ENCODE measurements at regions not wholly inside any gene's neighbourhood (a gene's known extent, or its start where the extent isn't known, plus 50 kb on each side); places are given as distances from the start of the nearest gene placed in this dataset.

GRCh38 chr17:52737071-52737470 is 578.6 kb upstream of the CA10 start:
- TF ChIP-seq CTCF (IDR thresholded peaks at IDR 0.05): no peak
- ATAC-seq (no peak), DNase-seq (no peak)
- Histone ChIP-seq H3K9me3 (no peaks in the 10 kb centered on the region), H3K4me3 (no peak overlapping the region), H3K27me3 (no peaks in the 10 kb centered on the region), H3K4me1 (no peaks in the 10 kb centered on the region), H3K27ac (no peak overlapping the region), H3K36me3 (no peaks in the 10 kb centered on the region)
- intact Hi-C loops (cut with DNase I): loop anchor here in 1 of 2 donors (10.0 kb wide), 1 partner anchor 62 kb away; no protein-coding TSS in a partner anchor

- intact Hi-C loops (cut with DNase I): loop anchor here in 1 of 2 donors (10.0 kb wide), 1 partner anchor 58 kb away; no protein-coding TSS in a partner anchor
- Histone ChIP-seq H3K36me3 (no peaks in the 10 kb centered on the region), H3K4me3 (no peak overlapping the region), H3K9me3 (peaks cover 0 to 1% of the 10 kb centered on the region in 2 donors), H3K27me3 (no peaks in the 10 kb centered on the region), H3K27ac (no peak overlapping the region), H3K4me1 (no peaks in the 10 kb centered on the region)
- ATAC-seq (no peak), DNase-seq (no peak)
- TF ChIP-seq CTCF (IDR thresholded peaks at IDR 0.05): no peak
Measured at GRCh38 chr17:52732841-52733240, 574.3 kb upstream of the CA10 start.

GRCh38 chr17:52724578-52724977 is 566.1 kb upstream of the CA10 start:
- TF ChIP-seq CTCF (IDR thresholded peaks at IDR 0.05): no peak
- no peaks in the 10 kb centered on the region for H3K36me3 ChIP-seq
- no peak for ATAC-seq
- H3K9me3 ChIP-seq: peaks cover 0 to 1% of the 10 kb centered on the region in 2 donors
- DNase-seq: no peak
- no peak overlapping the region for H3K4me3 ChIP-seq
- H3K4me1 ChIP-seq: no peaks in the 10 kb centered on the region
- intact Hi-C loops (cut with DNase I): no loop called here
- no peak overlapping the region for H3K27ac ChIP-seq
- H3K27me3 ChIP-seq: no peaks in the 10 kb centered on the region

GRCh38 chr17:52721910-52722309 is 563.4 kb upstream of the CA10 start:
- intact Hi-C loops (cut with DNase I): no loop called here

GRCh38 chr17:52710363-52710901 is 551.9 kb upstream of the CA10 start:
- Histone ChIP-seq H3K4me1 (no peaks in the 10 kb centered on the region), H3K27me3 (no peaks in the 10 kb centered on the region), H3K9me3 (peaks cover 0 to 2% of the 10 kb centered on the region in 2 donors), H3K36me3 (no peaks in the 10 kb centered on the region), H3K4me3 (no peak overlapping the region), H3K27ac (no peak overlapping the region)
- TF ChIP-seq CTCF (IDR thresholded peaks at IDR 0.05): no peak
- no peak for ATAC-seq
- intact Hi-C loops (cut with DNase I): no loop called here
- no peak for DNase-seq

More at GRCh38 chr17:52721910-52722309, 563.4 kb upstream of the CA10 start:
- H3K36me3 ChIP-seq: no peaks in the 10 kb centered on the region
- ATAC-seq (no peak), DNase-seq (no peak)
- no peaks in the 10 kb centered on the region for H3K4me1 ChIP-seq
- H3K27me3 ChIP-seq: no peaks in the 10 kb centered on the region
- no peak overlapping the region for H3K4me3 ChIP-seq
- no peak overlapping the region for H3K27ac ChIP-seq
- H3K9me3 ChIP-seq: no peaks in the 10 kb centered on the region
- TF ChIP-seq CTCF (IDR thresholded peaks at IDR 0.05): no peak

Data from left lung (tissue), 4 donors.